ENCODE measurements at regions not wholly inside any gene's neighbourhood (a gene's known extent, or its start where the extent isn't known, plus 50 kb on each side); places are given as distances from the start of the nearest gene placed in this dataset.

DNA sequence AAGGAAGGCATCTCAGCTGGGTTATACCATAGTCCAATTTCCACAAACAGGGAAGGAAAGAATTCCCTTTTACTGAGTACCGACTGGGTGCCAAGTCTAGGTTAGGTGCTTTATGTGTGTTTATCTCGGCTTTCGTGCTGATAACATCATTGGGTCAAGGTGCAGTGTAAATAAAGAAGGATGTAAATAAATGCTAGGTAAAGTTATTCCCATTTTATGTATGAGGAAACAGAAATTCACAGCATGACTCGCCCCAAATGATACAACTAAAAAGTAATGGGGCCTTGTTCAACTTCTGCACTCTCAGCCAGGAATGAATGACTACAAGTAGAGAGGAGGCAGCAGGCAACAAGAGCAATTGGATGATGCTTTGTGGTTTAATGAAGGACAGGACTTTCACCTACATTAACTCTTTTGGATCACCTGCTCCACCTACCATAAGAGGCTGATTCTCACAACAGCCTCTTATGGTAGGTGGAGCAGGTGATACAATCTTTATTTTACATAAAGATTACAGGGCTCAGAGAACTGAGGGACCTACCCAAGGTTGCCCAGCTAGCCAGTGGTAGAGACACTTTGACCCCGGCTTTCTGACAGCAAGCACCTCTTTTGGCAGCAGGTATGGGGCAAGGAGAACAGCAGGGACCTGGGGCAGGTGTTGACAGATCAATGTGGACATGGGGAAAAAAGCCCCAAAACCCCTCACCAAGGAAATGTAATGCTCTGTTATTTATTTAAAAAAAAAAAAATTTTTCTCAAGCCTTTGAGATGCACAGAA lies 213.4 kb upstream of the NUDT4 start:
- DNase-seq (ENCODE audit: low spot score) = no peak
- in situ Hi-C loops (cut with HindIII; ENCODE audit: low sequenced_read_pairs) = no loop called here

DNA sequence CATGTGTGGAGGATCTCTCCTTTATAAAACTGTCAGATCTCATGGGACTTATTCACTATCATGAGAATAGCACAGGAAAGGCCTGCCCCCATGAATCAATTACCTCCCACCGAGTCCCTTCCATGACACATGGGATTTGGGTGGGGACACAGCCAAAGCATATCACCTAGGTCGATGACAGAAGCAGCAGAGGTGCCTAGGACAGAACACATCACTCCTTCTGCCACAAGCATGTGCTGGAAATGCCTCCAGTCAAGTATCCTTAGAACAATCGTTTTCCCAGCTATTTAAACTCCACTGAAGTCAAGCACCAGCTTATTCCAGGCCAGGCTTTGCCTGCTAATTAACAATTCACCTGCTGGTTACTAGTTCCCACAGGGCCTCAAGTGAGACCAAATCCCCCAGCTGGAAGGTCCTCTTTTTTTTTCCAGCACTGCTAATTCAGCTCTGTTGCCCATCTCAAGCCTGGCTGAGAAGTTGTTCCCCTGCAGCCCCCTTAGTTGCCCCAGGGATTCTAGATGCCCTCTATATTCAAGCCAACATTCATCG lies 212.3 kb upstream of the NUDT4 start:
- no peak for DNase-seq (ENCODE audit: low spot score)
- in situ Hi-C loops (cut with HindIII; ENCODE audit: low sequenced_read_pairs) = no loop called here

DNA sequence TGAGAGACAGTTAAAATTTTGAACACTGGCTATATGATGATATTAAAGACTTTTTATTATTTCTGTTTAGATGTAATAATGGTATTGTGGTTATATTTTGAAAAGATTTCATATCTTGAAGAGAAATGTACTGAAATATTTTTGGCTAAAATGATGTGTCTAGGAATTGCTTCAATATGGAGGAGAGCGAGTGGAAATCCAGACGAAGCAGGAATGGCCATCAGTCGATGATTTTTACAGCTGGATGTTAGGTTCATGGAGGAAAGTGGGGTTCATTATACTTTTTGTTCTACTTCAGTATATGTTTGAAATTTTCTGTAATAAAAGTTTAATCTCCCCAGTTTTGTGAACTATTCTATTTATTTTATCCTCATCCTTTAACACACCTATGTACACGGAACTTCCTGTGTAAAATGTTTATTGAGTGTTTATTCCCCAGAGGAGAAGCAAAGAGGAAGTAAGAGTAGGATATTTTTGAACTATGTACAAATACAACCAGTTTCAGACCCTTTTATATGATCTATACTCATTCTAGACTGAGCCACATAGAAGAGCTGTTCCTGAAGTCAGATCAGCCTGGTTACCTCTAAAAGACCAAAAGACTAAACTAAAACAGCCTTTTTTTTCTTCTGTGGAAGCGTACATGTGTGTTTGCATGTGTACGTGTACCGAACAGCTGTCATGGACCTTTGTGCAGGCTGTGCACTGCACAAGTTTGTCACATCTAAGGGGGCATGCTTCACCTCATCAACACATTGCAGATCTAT lies 211.0 kb upstream of the NUDT4 start:
- no peak for DNase-seq (ENCODE audit: low spot score)
- in situ Hi-C loops (cut with HindIII; ENCODE audit: low sequenced_read_pairs) = no loop called here

DNA sequence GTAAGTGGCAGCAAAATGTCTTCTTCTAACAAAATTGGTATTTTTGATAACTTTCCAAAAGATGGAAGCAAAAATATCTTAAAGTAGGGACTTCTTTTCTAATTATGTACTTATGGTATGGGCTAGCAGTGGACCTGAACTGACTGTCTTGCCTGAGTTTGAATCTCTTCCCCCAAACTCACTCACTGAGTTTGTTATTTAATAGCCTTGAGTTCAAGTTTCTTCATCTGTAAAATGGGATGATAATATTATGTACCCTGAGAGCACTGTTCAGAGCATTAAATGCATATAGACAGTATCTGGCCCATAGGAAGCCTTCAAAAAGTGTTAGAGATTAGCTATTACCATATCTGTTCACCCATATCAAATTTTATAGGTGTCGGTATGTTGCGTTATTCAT lies 210.4 kb upstream of the NUDT4 start:
- no peak for DNase-seq (ENCODE audit: low spot score)
- in situ Hi-C loops (cut with HindIII; ENCODE audit: low sequenced_read_pairs) = no loop called here

DNA sequence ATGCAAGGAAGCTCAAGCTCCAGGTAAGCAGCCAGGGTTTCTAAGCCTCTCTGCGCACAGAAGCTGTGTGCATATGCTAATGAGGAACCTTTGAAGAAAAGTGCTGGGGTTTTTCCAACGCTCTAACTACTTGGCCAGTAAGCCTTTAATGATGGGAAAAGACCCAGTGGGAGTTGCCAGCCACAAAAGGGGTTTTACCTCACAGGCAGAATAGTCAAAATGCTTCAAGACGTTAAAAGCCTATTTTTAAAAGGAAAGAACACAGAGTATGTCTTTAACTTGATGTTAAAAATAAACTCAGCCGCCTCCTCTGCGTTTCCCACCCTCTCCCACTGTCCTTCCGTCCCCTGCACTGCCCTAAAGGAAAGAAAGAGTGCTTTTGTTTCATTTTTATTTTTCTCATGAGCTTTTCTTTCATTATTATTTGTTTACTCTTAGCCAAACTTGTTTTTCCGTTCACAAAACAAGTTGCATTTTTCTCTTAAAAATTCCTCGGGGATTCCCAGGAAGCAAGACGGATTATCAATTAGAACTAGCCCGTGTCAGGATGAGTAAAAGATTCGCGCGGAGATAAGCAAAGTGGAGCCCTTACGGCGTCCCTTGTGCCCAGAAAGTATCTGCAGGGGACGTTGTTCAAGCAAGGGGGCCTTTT lies 209.8 kb upstream of the NUDT4 start:
- DNase-seq (ENCODE audit: low spot score) = no peak
- in situ Hi-C loops (cut with HindIII; ENCODE audit: low sequenced_read_pairs) = no loop called here

DNA sequence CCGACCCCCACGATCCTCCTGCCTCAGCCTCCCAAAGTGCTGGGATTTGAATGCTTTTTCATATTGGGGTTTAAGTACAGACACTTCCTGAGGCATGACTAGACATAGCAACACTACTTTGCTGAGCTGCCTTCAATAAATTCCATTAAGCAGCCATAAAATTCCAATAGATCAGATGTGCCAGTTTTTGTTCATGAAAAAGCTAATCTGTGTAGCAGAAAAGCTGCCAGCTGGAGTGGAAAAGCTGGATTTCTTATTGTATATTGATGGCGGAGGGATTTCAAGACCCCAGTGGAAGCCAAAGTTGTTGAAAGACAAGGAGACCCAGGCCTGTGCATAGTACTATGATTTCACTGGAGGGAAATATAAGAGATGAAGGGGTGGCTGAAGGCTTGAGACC lies 209.0 kb upstream of the NUDT4 start:
- DNase-seq (ENCODE audit: low spot score) = no peak

DNA sequence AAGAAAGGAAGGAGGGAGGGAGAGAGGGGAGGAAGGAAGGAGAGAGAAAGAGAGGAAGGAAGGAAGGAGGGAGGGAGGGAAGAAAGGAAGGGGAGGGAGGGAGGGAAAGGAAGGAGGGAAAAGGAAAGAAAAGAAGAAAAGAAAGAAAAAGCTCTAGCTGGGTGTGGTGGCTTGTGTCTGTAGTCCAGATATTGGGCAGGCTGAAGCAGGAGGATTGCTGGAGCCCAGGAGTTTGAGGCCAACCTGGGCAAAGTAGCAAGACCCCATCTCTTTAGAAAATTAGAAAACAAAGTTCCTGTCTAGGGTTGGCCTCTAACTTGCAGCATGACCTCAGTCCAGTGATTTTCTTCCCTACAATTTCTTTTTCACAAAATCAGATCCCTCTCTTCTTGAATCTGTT lies 208.2 kb upstream of the NUDT4 start:
- DNase-seq (ENCODE audit: low spot score) = no peak
- in situ Hi-C loops (cut with HindIII; ENCODE audit: low sequenced_read_pairs) = no loop called here

More for the DNA sequence above, 209.0 kb upstream of the NUDT4 start:
- in situ Hi-C loops (cut with HindIII; ENCODE audit: low sequenced_read_pairs) = no loop called here

DNA sequence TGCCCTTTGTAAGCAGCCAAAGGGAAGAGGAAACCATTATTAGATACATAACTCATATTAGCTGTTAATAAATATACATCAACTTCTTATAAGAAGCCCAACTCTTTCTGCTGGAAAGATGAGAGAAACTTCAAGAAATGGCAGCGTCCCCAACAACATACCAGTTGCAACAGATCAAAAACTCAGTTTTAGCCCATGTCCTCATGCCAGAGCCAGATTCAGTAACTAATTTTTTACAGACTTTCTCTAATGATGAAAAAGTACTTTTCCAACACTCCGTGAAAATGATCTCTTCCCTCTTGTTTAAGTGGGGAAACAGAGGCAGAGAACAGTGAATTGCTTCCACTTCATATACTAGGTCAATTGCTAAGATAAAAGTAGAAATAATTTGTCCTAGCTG lies 206.8 kb upstream of the NUDT4 start:
- no peak for DNase-seq (ENCODE audit: low spot score)
- in situ Hi-C loops (cut with HindIII; ENCODE audit: low sequenced_read_pairs) = no loop called here

DNA sequence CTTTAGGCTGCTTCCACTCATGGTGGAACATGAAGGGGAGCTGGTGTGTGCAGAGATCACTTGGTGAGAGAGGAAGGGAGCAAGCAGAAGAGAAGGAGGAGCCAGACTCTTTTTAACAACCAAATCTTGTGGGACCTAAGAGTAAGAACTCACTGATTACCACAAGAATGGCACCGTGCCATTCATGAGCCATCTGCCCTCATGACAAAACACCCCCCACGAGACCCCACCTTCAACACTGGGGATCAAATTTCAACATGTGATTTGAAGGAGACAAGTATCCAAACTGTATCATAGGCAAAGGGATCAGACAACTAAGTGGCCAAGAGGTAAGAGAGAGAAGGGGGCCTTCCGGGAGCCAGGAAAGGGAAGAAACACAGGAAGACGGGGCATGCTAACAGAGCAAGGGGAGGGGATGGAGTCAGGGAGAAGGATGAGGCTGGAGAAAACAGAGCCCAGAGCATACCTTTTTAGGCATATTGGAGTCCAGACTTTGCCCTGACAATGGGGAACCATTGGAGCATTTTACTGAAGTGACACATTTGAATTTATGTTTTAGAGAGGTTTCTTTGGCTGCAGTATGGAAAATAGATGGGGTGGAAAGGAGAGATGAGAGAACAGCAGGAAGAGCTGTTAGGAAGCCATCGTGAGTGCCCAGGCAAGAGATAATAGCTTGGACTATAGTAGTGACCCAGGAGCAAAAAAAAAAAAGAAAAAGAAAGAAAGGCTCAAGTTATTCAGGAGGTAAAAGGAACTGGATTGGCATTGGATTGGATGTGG lies 204.4 kb upstream of the NUDT4 start:
- in situ Hi-C loops (cut with HindIII; ENCODE audit: low sequenced_read_pairs) = no loop called here
- DNase-seq (ENCODE audit: low spot score) = no peak

DNA sequence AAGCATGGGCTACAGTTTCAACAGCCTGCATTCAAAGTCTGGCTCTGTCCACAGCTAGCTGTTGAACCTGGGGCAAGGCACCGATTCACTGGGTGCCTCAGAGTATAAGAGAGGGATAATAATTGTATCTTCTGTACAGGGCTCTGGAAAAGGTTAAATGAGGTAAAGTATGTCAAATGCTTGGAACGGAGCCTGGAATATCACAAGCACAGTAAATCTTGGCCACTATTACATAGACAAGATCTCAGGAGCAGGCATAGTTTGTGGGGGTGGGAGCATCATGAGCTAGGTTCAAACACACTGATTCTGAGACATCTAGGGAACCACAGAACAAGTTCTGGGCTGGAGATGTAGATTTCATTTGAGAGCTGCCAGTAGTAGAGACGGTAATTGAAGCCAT lies 203.7 kb upstream of the NUDT4 start:
- in situ Hi-C loops (cut with HindIII; ENCODE audit: low sequenced_read_pairs) = no loop called here
- DNase-seq (ENCODE audit: low spot score) = no peak

DNA sequence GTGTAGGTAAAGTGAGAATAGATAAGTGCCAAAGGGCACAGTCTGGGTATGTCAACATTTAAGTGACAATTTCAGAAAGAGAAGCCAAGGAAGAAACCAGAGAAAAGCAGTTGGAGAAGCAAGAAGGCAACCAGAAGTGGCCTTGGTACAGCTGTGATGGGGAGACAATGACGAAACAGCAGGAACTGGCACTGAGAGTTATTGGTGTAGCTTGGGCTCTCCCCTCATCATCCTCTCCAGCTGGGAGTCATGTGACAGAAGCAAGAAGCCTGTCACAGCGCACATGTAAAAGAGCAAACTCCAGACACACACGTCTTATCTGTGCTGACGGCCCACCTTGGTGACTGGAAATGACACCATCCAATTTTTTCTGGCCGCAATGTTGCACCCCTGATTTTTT lies 203.3 kb upstream of the NUDT4 start:
- DNase-seq (ENCODE audit: low spot score) = no peak
- in situ Hi-C loops (cut with HindIII; ENCODE audit: low sequenced_read_pairs) = no loop called here

DNA sequence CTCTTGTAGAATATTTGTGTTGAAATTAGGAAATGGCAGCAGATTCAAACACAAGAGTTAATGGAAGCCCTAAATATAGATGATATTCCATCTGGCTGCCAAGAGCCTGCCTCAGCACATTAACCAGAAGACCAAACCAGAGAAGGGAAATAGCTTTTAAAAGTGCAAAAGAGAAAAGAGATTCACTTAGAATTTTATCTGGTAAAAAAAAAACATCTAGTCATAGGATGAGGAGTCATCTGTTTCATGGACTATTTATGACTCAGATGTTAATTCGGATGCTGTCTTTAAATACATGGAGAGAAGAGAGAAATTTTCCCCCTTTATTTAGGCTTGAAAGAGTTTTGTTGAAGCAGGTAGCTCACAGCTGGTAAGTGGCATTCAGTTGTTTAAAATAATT lies 201.6 kb upstream of the NUDT4 start:
- no peak for DNase-seq (ENCODE audit: low spot score)
- in situ Hi-C loops (cut with HindIII; ENCODE audit: low sequenced_read_pairs) = no loop called here

DNA sequence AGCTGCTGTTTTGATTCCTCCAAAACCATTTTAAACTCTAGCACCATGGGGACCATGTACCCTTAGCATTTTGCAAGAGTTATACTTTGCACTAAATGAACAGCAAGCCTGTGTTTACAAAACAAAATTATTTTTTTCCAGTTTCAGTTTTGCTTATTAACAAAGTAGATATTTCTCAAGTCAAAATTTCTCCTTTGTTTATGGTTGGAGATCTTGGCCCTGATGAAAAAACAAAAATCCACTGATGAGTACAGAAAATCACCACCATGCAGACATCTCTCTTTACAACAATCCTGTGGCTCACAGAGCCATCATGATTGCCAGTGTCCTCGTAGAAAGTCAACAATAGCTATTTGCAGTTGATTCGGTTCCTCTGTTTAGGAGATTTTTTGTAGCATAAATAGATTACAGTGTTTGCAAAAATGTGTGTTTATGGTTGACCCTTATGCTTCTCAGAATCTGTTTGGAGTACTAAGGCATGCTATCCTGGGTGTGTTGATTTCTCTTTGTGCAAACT lies 201.1 kb upstream of the NUDT4 start:
- in situ Hi-C loops (cut with HindIII; ENCODE audit: low sequenced_read_pairs) = no loop called here

DNA sequence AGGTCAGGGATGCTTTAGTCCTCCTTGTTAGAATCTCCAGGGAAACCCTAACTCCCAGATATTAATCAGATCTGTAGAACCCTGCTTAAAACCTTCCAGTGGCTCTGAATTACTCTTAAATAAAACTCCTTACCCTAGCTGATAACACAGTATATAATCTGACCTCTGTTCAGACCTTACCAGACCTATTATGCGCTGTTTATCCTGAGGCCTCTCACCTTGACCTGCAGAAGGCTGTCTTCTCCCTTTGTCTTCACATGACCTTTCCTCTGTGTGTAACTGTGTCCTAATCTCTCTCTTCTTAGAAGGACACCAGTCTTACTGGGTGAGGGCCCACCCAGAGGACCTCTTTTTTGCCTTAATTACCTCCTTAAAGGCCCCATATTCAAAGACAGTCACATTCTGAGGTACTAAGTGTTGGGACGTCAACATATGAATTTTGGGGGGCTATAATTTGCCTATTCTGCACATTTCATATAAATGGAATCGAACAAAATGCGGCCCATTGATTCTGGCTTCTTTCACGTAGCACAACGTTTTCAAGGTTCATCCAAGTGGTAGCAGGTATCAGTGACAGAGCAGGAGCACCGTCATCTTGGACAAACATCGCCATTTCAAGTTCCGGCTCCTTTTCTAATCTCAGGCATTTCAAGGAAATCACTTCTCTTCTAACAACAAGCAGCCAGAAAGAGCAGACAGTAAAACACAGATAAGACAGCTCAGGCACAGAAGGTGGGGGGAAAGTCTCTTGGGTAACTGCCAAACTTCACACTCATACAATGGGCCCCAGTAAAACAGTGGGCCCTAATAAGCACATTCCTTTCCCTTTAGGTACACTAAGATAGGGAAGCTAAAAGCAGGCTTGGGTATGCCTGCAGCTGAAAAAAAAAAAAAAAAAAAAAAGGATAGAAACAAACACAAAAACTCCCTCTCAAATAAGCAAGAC lies 200.2 kb upstream of the NUDT4 start:
- no peak for DNase-seq (ENCODE audit: low spot score)
- in situ Hi-C loops (cut with HindIII; ENCODE audit: low sequenced_read_pairs) = no loop called here

More for the DNA sequence above, 201.1 kb upstream of the NUDT4 start:
- no peak for DNase-seq (ENCODE audit: low spot score)

DNA sequence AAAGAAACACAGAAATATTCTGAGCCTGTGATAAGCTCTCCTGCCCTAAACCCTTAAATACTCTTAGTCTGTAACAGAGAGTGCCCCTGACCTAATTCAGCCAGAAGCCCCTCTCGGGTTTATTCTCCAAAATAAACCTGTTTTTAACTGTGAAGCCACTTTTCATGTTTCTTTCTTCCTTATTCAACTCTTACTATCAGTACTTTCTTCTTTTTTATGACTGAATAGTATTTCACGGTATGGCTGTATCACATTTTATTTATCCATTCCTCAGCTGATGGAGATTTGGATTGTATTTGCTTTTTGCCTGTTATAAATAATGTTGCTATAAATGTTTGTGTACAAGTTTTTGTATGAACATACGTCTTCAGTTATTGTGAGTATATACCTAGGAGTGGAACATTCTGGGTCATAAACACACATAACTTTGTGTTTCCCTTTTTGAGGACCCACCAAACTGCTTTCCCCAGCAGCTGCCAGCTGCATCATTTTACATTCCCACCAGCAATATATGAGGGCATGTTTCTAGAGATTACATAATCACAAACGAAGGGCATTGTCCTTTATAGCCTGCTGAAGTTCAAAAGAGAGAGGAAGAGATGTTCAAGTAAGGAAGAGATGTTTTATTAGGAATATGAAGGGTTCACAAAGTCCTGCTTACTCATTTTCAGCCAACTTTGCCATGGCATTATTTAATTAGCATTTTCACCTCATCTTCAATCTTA lies 199.4 kb upstream of the NUDT4 start:
- no peak for DNase-seq (ENCODE audit: low spot score)
- in situ Hi-C loops (cut with HindIII; ENCODE audit: low sequenced_read_pairs) = no loop called here

DNA sequence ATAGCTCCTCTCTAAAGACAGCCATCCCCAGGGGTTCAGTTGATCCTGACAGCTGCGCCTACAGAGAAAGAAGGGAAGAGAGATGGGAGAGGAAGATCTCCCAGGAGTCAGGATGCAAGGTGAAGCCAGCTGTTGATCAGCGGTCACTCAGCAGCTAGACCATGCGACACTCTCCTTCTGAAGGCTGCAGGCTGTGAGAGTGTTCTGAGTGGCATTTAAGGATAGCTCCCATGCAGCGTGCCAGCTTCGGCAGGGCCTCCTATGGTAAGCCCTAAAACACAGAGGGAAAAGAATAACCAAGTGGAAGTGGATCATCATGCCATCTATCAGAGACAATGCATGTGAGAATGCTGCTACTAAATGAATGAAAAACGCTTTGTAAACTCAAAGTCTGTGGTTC lies 197.9 kb upstream of the NUDT4 start:
- in situ Hi-C loops (cut with HindIII; ENCODE audit: low sequenced_read_pairs) = no loop called here
- no peak for DNase-seq (ENCODE audit: low spot score)

DNA sequence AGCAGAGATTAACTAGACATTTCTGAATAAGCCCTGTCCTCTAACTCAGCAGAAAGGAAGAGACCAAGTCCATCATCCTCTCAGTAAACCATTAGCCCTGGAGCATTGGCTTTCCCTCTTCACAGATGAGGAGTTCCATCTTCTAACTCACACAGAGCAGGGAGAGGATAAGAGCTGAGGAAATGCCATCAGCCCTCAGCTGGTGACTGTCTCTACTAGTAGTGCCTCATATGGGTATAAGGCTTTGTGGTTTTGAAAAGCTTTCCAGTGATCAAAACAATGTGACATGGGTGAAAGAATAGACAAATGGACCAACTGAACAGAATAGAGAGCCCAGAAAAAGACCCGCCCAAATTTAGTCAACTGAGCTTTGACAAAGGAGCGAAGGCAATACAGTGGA lies 197.2 kb upstream of the NUDT4 start:
- in situ Hi-C loops (cut with HindIII; ENCODE audit: low sequenced_read_pairs) = no loop called here
- no peak for DNase-seq (ENCODE audit: low spot score)
